ENCODE measurements at regions not wholly inside any gene's neighbourhood (a gene's known extent, or its start where the extent isn't known, plus 50 kb on each side); places are given as distances from the start of the nearest gene placed in this dataset.

GRCh38 chr7:94123136-94123535 is 119.0 kb upstream of the BET1 start:
- no peaks in the 10 kb centered on the region for H3K36me3 ChIP-seq
- no peaks in the 10 kb centered on the region for H3K9me3 ChIP-seq
- no peaks in the 10 kb centered on the region for H3K4me1 ChIP-seq
- no peaks in the 10 kb centered on the region for H3K27me3 ChIP-seq
- no peak overlapping the region for H3K27ac ChIP-seq
- no peak overlapping the region for H3K9ac ChIP-seq (ENCODE audit: low read depth in 2 of 2, low read length in 2 of 2)
- TF ChIP-seq, protein P1, sequence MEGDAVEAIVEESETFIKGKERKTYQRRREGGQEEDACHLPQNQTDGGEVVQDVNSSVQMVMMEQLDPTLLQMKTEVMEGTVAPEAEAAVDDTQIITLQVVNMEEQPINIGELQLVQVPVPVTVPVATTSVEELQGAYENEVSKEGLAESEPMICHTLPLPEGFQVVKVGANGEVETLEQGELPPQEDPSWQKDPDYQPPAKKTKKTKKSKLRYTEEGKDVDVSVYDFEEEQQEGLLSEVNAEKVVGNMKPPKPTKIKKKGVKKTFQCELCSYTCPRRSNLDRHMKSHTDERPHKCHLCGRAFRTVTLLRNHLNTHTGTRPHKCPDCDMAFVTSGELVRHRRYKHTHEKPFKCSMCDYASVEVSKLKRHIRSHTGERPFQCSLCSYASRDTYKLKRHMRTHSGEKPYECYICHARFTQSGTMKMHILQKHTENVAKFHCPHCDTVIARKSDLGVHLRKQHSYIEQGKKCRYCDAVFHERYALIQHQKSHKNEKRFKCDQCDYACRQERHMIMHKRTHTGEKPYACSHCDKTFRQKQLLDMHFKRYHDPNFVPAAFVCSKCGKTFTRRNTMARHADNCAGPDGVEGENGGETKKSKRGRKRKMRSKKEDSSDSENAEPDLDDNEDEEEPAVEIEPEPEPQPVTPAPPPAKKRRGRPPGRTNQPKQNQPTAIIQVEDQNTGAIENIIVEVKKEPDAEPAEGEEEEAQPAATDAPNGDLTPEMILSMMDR (IDR thresholded peaks at IDR 0.05) = no peak
- no peak for DNase-seq
- intact Hi-C loops (cut with DNase I) = no loop called here
- H3K4me3 ChIP-seq = no peak overlapping the region

DNA sequence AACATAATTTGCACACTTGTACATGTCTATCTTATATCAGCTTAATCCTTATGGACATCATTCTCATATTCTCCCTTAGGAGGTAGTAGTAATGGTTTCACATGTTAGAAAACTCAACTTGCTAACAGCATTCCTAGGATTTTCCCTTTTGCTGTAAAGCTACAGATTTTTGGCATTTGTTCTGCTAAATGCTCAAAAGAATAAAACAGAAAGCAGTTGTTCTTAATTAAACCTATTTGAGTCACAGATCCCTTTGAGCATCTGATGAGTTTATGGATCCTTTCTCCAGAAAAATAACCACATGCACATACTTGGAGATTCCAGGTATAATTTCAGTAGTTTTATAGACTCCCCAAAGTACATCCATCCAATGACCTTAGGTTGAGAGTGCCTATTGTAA is 122.9 kb upstream of the BET1 start:
- Histone ChIP-seq H3K27ac (no peak overlapping the region), H3K9me3 (no peaks in the 10 kb centered on the region), H3K27me3 (no peaks in the 10 kb centered on the region), H3K4me1 (no peaks in the 10 kb centered on the region), H3K4me3 (no peak overlapping the region), H3K9ac (ENCODE audit: low read depth in 2 of 2, low read length in 2 of 2) (no peak overlapping the region), H3K36me3 (no peaks in the 10 kb centered on the region)
- intact Hi-C loops (cut with DNase I) = no loop called here
- no peak for DNase-seq
- TF ChIP-seq, protein P1 (IDR thresholded peaks at IDR 0.05) = no peak

DNA sequence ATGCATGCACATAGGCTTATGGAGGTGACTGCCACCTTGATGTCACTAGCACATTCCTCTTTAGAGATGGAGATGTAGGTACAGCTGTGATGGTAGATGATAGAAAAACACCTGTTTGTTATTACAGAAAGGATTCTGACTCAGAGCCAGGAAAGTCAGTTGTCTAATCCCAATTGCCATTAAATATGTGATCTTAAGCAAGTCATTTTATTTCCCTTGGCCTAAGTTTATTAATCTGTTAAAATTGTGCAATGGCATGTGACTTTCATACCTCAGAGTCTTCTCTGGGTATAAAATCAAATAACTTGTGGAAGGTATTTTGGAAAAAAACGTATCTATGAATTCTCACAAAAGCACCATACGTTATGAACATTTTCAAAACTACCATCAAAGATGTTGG is 123.9 kb upstream of the BET1 start:
- no peak for DNase-seq
- intact Hi-C loops (cut with DNase I) = no loop called here
- Histone ChIP-seq H3K4me3 (no peak overlapping the region), H3K9ac (ENCODE audit: low read depth in 2 of 2, low read length in 2 of 2) (no peak overlapping the region), H3K27me3 (no peaks in the 10 kb centered on the region), H3K27ac (no peak overlapping the region), H3K4me1 (no peaks in the 10 kb centered on the region), H3K36me3 (no peaks in the 10 kb centered on the region), H3K9me3 (no peaks in the 10 kb centered on the region)
- TF ChIP-seq, protein P1 (IDR thresholded peaks at IDR 0.05) = no peak

DNA sequence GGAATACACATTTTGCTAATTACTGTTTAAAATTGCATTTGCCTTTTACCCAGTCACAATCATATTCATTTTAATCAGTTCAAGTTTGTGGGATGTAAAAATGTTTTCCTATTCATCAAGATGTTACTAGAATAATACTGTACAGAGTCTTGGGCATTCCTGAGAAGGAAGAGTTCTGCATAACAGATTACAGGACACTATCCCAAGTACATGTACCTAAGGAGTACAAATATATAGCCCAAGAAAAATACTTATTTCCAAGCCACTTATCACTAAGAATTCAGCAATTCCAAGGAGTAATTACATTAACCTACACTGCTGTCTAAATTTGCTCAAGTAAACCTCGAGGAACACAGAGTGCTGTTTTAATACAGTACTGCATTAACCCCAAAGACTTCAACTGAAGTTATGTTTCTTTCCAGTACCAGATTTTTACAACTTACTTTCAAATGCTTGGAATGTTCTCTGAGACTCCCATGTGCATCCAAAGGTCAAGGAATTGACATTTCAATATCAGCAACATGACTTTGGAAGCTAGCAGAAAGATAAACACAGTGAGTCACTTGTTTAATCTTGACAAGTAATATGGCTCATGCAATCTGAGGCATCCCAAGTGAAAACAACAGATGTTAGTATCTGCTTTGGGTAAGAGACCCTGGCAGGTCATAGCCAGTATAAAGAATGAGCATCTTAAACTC is 125.4 kb upstream of the BET1 start:
- intact Hi-C loops (cut with DNase I) = no loop called here
- no peaks in the 10 kb centered on the region for H3K27me3 ChIP-seq
- no peak overlapping the region for H3K9ac ChIP-seq (ENCODE audit: low read depth in 2 of 2, low read length in 2 of 2)
- no peak for DNase-seq
- H3K27ac ChIP-seq = no peak overlapping the region
- H3K4me3 ChIP-seq = no peak overlapping the region
- no peaks in the 10 kb centered on the region for H3K9me3 ChIP-seq
- no peaks in the 10 kb centered on the region for H3K4me1 ChIP-seq
- H3K36me3 ChIP-seq = no peaks in the 10 kb centered on the region
- TF ChIP-seq, protein P1 (IDR thresholded peaks at IDR 0.05) = no peak

- intact Hi-C loops (cut with DNase I) = no loop called here
- no peak overlapping the region for H3K4me3 ChIP-seq
- no peaks in the 10 kb centered on the region for H3K36me3 ChIP-seq
- H3K27me3 ChIP-seq = no peaks in the 10 kb centered on the region
- no peak for DNase-seq
- no peaks in the 10 kb centered on the region for H3K9me3 ChIP-seq
- H3K9ac ChIP-seq (ENCODE audit: low read depth in 2 of 2, low read length in 2 of 2) = no peak overlapping the region
- H3K27ac ChIP-seq = no peak overlapping the region
- no peaks in the 10 kb centered on the region for H3K4me1 ChIP-seq
- TF ChIP-seq, protein P1 (IDR thresholded peaks at IDR 0.05) = no peak
Observed at GRCh38 chr7:94130716-94131115, 126.6 kb upstream of the BET1 start.

All from colonic mucosa (tissue), 4 donors.